ENCODE measurements at regions not wholly inside any gene's neighbourhood (a gene's known extent, or its start where the extent isn't known, plus 50 kb on each side); places are given as distances from the start of the nearest gene placed in this dataset.

- CTCF ChIA-PET = no interaction called here
- Mint-ChIP-seq H3K27ac (no peak overlapping the region), H3K9me3 (ENCODE audit: low read depth) (no peaks in the 10 kb centered on the region), H3K36me3 (no peaks in the 10 kb centered on the region), H3K27me3 (no peaks in the 10 kb centered on the region), H3K4me3 (no peak overlapping the region), H3K4me1 (no peaks in the 10 kb centered on the region)
- DNase-seq (no peak), ATAC-seq (no peak)
Observed at GRCh38 chrX:23559975-23560374, 107.3 kb upstream of the PRDX4 start.

GRCh38 chrX:23570674-23571343 is 96.5 kb upstream of the PRDX4 start:
- Mint-ChIP-seq H3K4me1 (no peaks in the 10 kb centered on the region), H3K27ac (no peak overlapping the region), H3K36me3 (no peaks in the 10 kb centered on the region), H3K27me3 (no peaks in the 10 kb centered on the region), H3K4me3 (no peak overlapping the region), H3K9me3 (ENCODE audit: low read depth) (no peaks in the 10 kb centered on the region)
- no peak for ATAC-seq
- CTCF ChIA-PET = no interaction called here
- DNase-seq = no peak

GRCh38 chrX:23575281-23575680 is 92.0 kb upstream of the PRDX4 start:
- peaks cover 2% of the 10 kb centered on the region for H3K27me3 Mint-ChIP-seq
- H3K36me3 Mint-ChIP-seq = no peaks in the 10 kb centered on the region
- H3K27ac Mint-ChIP-seq = no peak overlapping the region
- no peak for ATAC-seq
- no peak overlapping the region for H3K4me3 Mint-ChIP-seq
- no peaks in the 10 kb centered on the region for H3K9me3 Mint-ChIP-seq (ENCODE audit: low read depth)
- no peaks in the 10 kb centered on the region for H3K4me1 Mint-ChIP-seq
- CTCF ChIA-PET = no interaction called here
- no peak for DNase-seq

- Mint-ChIP-seq H3K27me3 (peaks cover 2% of the 10 kb centered on the region), H3K4me3 (no peak overlapping the region), H3K9me3 (ENCODE audit: low read depth) (no peaks in the 10 kb centered on the region), H3K36me3 (no peaks in the 10 kb centered on the region), H3K4me1 (no peaks in the 10 kb centered on the region), H3K27ac (no peak overlapping the region)
- DNase-seq (no peak), ATAC-seq (no peak)
- CTCF ChIA-PET = no interaction called here
Observed at GRCh38 chrX:23578079-23578478, 89.2 kb upstream of the PRDX4 start.

- Mint-ChIP-seq H3K4me1 (no peaks in the 10 kb centered on the region), H3K4me3 (no peak overlapping the region), H3K9me3 (ENCODE audit: low read depth) (no peaks in the 10 kb centered on the region), H3K27me3 (no peaks in the 10 kb centered on the region), H3K36me3 (no peaks in the 10 kb centered on the region), H3K27ac (no peak overlapping the region)
- ATAC-seq (no peak), DNase-seq (no peak)
- CTCF ChIA-PET = no interaction called here
Observed at GRCh38 chrX:23589496-23589895, 77.8 kb upstream of the PRDX4 start.

- H3K36me3 Mint-ChIP-seq = no peaks in the 10 kb centered on the region
- H3K4me3 Mint-ChIP-seq = no peak overlapping the region
- H3K27ac Mint-ChIP-seq = no peak overlapping the region
- CTCF ChIA-PET = no interaction called here
- ATAC-seq (no peak), DNase-seq (no peak)
- H3K9me3 Mint-ChIP-seq (ENCODE audit: low read depth) = no peaks in the 10 kb centered on the region
- no peaks in the 10 kb centered on the region for H3K27me3 Mint-ChIP-seq
- H3K4me1 Mint-ChIP-seq = no peaks in the 10 kb centered on the region
Observed at GRCh38 chrX:23592741-23593140, 74.6 kb upstream of the PRDX4 start.

GRCh38 chrX:23598575-23598974 is 68.7 kb upstream of the PRDX4 start:
- Mint-ChIP-seq H3K4me1 (no peaks in the 10 kb centered on the region), H3K27me3 (peaks cover 2% of the 10 kb centered on the region), H3K9me3 (ENCODE audit: low read depth) (no peaks in the 10 kb centered on the region), H3K36me3 (no peaks in the 10 kb centered on the region), H3K4me3 (no peak overlapping the region), H3K27ac (no peak overlapping the region)
- CTCF ChIA-PET = no interaction called here
- DNase-seq = no peak
- ATAC-seq = no peak

- H3K4me3 Mint-ChIP-seq = no peak overlapping the region
Observed at GRCh38 chrX:23603501-23603900, 63.8 kb upstream of the PRDX4 start.

GRCh38 chrX:23610495-23610894 is 56.8 kb upstream of the PRDX4 start:
- no peaks in the 10 kb centered on the region for H3K4me1 Mint-ChIP-seq
- H3K27ac Mint-ChIP-seq = no peak overlapping the region
- no peak overlapping the region for H3K4me3 Mint-ChIP-seq
- no peaks in the 10 kb centered on the region for H3K9me3 Mint-ChIP-seq (ENCODE audit: low read depth)
- ATAC-seq (no peak), DNase-seq (no peak)
- CTCF ChIA-PET = no interaction called here
- H3K27me3 Mint-ChIP-seq = peaks cover 14% of the 10 kb centered on the region
- no peaks in the 10 kb centered on the region for H3K36me3 Mint-ChIP-seq

More at GRCh38 chrX:23603501-23603900, 63.8 kb upstream of the PRDX4 start:
- CTCF ChIA-PET = no interaction called here
- peaks cover 4% of the 10 kb centered on the region for H3K27me3 Mint-ChIP-seq
- no peaks in the 10 kb centered on the region for H3K4me1 Mint-ChIP-seq
- no peak overlapping the region for H3K27ac Mint-ChIP-seq
- H3K9me3 Mint-ChIP-seq (ENCODE audit: low read depth) = no peaks in the 10 kb centered on the region
- ATAC-seq (no peak), DNase-seq (no peak)
- H3K36me3 Mint-ChIP-seq = no peaks in the 10 kb centered on the region

GRCh38 chrX:23612846-23613245 is 54.4 kb upstream of the PRDX4 start:
- CTCF ChIA-PET = no interaction called here
- no peak for ATAC-seq

GRCh38 chrX:23616361-23616760 is 50.9 kb upstream of the PRDX4 start:
- H3K9me3 Mint-ChIP-seq (ENCODE audit: low read depth) = no peaks in the 10 kb centered on the region
- CTCF ChIA-PET = no interaction called here
- no peak overlapping the region for H3K27ac Mint-ChIP-seq
- H3K27me3 Mint-ChIP-seq = peaks cover 8% of the 10 kb centered on the region
- H3K4me1 Mint-ChIP-seq = no peaks in the 10 kb centered on the region
- no peaks in the 10 kb centered on the region for H3K36me3 Mint-ChIP-seq
- DNase-seq = no peak
- ATAC-seq = no peak
- no peak overlapping the region for H3K4me3 Mint-ChIP-seq

More at GRCh38 chrX:23612846-23613245, 54.4 kb upstream of the PRDX4 start:
- Mint-ChIP-seq H3K27me3 (peaks cover 14% of the 10 kb centered on the region), H3K4me1 (no peaks in the 10 kb centered on the region), H3K27ac (no peak overlapping the region), H3K36me3 (no peaks in the 10 kb centered on the region), H3K4me3 (no peak overlapping the region), H3K9me3 (ENCODE audit: low read depth) (no peaks in the 10 kb centered on the region)
- no peak for DNase-seq

All from activated CD8-positive, alpha-beta memory T cell treated with anti-CD3 and anti-CD28 coated beads, Interleukin-2, amount 10 ng/mL, durations not matched to agents 7 days and 5 days (primary cell).